Gastroesophageal sphincter (tissue), 4 donors: ENCODE measurements at regions not wholly inside any gene's neighbourhood (a gene's known extent, or its start where the extent isn't known, plus 50 kb on each side); places are given as distances from the start of the nearest gene placed in this dataset.

Experiments used
- ATAC-seq: fragments of 150-250 bp; one replicate; pipeline ENCODE4 v1.9.1; 2016; ENCODE audit warnings: mild to moderate bottlenecking, moderate library complexity
- H3K27ac ChIP-seq, 4 donors: fragments of 200-600 bp; sonication (generic) in 3 of 4; 1 replicate in 3 of 4; 2 replicates in 1 of 4; pipeline ENCODE4 v1.5.1; 2016 to 2019
- H3K27me3 ChIP-seq: fragments of 200-600 bp; sonication (generic); one replicate; pipeline ENCODE4 v1.5.1; 2019
- H3K36me3 ChIP-seq, 2 donors: fragments of 200-600 bp; sonication (generic); one replicate each; pipeline ENCODE4 v1.5.1; 2019; ENCODE audit warnings: control low read depth in 1 of 2
- H3K4me1 ChIP-seq, 3 donors: fragments of 200-600 bp; sonication (generic); 1 replicate in 2 of 3; 2 replicates in 1 of 3; pipeline ENCODE4 v1.5.1; 2016 to 2019; ENCODE audit warnings: control low read depth in 2 of 3
- H3K4me3 ChIP-seq, 2 donors: fragments of 200-600 bp; sonication (generic); one replicate each; pipeline ENCODE4 v1.5.1; 2019; ENCODE audit warnings: mild to moderate bottlenecking in 1 of 2, moderate library complexity in 1 of 2
- H3K9me3 ChIP-seq, 3 donors: fragments of 200-600 bp; sonication (generic); one replicate each; pipeline ENCODE4 v1.5.1; 2017 to 2019; ENCODE audit warnings: control low read depth in 2 of 3
- CTCF ChIP-seq, 4 experiments: fragments of 200-600 bp in 2 of 4; fragments of 450-650 bp in 2 of 4; sonication (generic) in 1 of 4; IDR thresholded peaks; one replicate each; pipeline ENCODE4 v1.5.1; 2017 to 2019; ENCODE audit warnings: antibody characterized with exemption in 4 of 4, mild to moderate bottlenecking in 2 of 4, moderate library complexity in 2 of 4
- EP300 ChIP-seq: sonication (generic); formaldehyde crosslinking; IDR thresholded peaks from one replicate; pipeline ENCODE4 v1.6.1; 2017; ENCODE audit warnings: antibody characterized with exemption, mild to moderate bottlenecking
- POLR2A ChIP-seq, 2 donors: fragments of 450-650 bp; IDR thresholded peaks; one replicate each; pipeline ENCODE4 v1.6.1; 2017; ENCODE audit warnings: antibody characterized with exemption in 2 of 2, mild to moderate bottlenecking in 2 of 2, moderate library complexity in 1 of 2
- POLR2AphosphoS5 ChIP-seq: sonication (generic); formaldehyde crosslinking; IDR thresholded peaks from one replicate; pipeline ENCODE4 v1.6.1; 2017; ENCODE audit warnings: antibody characterized with exemption
- WGBS, 2 donors: methylation state at CpG; one replicate each; pipeline ENCODE4 v1.1.5; 2018; ENCODE audit warnings: low coverage in 1 of 2; 5-methylcytosine and 5-hydroxymethylcytosine counted together

GRCh38 chr10:90447831-90448230 lies 410.0 kb downstream of the HTR7 start:
- Histone ChIP-seq H3K9me3 (peaks cover 0 to 18% (median 0%) of the 10 kb centered on the region in 3 donors), H3K27ac (no peak overlapping the region), H3K4me3 (no peak overlapping the region), H3K27me3 (no peaks in the 10 kb centered on the region), H3K4me1 (no peaks in the 10 kb centered on the region), H3K36me3 (no peaks in the 10 kb centered on the region)
- TF ChIP-seq POLR2AphosphoS5 (no peak), EP300 (no peak), CTCF (IDR thresholded peaks at IDR 0.05) (no peak), POLR2A (IDR thresholded peaks at IDR 0.05) (no peak)
- no peak for ATAC-seq
- 28 to 36% methylated on average over 3 of the region's 3 CpGs for WGBS, 2 donors

GRCh38 chr10:90450797-90451196 lies 407.0 kb downstream of the HTR7 start:
- TF ChIP-seq POLR2A (IDR thresholded peaks at IDR 0.05) (no peak), POLR2AphosphoS5 (no peak), CTCF (IDR thresholded peaks at IDR 0.05) (no peak), EP300 (no peak)
- Histone ChIP-seq H3K4me1 (no peaks in the 10 kb centered on the region), H3K36me3 (no peaks in the 10 kb centered on the region), H3K27ac (no peak overlapping the region), H3K9me3 (no peaks in the 10 kb centered on the region), H3K4me3 (no peak overlapping the region), H3K27me3 (no peaks in the 10 kb centered on the region)
- no peak for ATAC-seq

GRCh38 chr10:90451283-90451682 lies 406.6 kb downstream of the HTR7 start:
- no peaks in the 10 kb centered on the region for H3K27me3 ChIP-seq
- no peak for ATAC-seq
- H3K9me3 ChIP-seq, result no peaks in the 10 kb centered on the region
- H3K4me3 ChIP-seq, result no peak overlapping the region
- TF ChIP-seq POLR2AphosphoS5, result no peak
- no peak for TF ChIP-seq POLR2A (IDR thresholded peaks at IDR 0.05)
- no peak for TF ChIP-seq CTCF (IDR thresholded peaks at IDR 0.05)
- no peak for TF ChIP-seq EP300
- WGBS, 2 donors, result 38% methylated on average over 1 of the region's 1 CpG; no CpG with 5 or more reads in 1 of the 2 donors
- no peaks in the 10 kb centered on the region for H3K4me1 ChIP-seq
- H3K36me3 ChIP-seq, result no peaks in the 10 kb centered on the region
- no peak overlapping the region for H3K27ac ChIP-seq

GRCh38 chr10:90458054-90458453 lies 399.8 kb downstream of the HTR7 start:
- H3K36me3 ChIP-seq, result no peaks in the 10 kb centered on the region
- 88% methylated on average over 1 of the region's 1 CpG; no CpG with 5 or more reads in 1 of the 2 donors for WGBS, 2 donors
- no peak overlapping the region for H3K27ac ChIP-seq
- no peaks in the 10 kb centered on the region for H3K4me1 ChIP-seq
- no peaks in the 10 kb centered on the region for H3K27me3 ChIP-seq
- TF ChIP-seq EP300 (no peak), POLR2AphosphoS5 (no peak), CTCF (IDR thresholded peaks at IDR 0.05) (no peak), POLR2A (IDR thresholded peaks at IDR 0.05) (no peak)
- no peak for ATAC-seq
- no peak overlapping the region for H3K4me3 ChIP-seq
- H3K9me3 ChIP-seq, result no peaks in the 10 kb centered on the region

GRCh38 chr10:90458571-90458970 lies 399.3 kb downstream of the HTR7 start:
- TF ChIP-seq EP300, result no peak
- no peak for TF ChIP-seq POLR2A (IDR thresholded peaks at IDR 0.05)
- TF ChIP-seq POLR2AphosphoS5, result no peak
- no peak for TF ChIP-seq CTCF (IDR thresholded peaks at IDR 0.05)
- ATAC-seq, result no peak

More at GRCh38 chr10:90458571-90458970, 399.3 kb downstream of the HTR7 start:
- 83 to 100% methylated on average over 1 of the region's 1 CpG for WGBS, 2 donors
- Histone ChIP-seq H3K4me1 (no peaks in the 10 kb centered on the region), H3K9me3 (no peaks in the 10 kb centered on the region), H3K4me3 (no peak overlapping the region), H3K36me3 (no peaks in the 10 kb centered on the region), H3K27ac (no peak overlapping the region), H3K27me3 (no peaks in the 10 kb centered on the region)
